Tibial nerve (tissue), 4 donors: ENCODE measurements at regions not wholly inside any gene's neighbourhood (a gene's known extent, or its start where the extent isn't known, plus 50 kb on each side); places are given as distances from the start of the nearest gene placed in this dataset.
"Not testable (repeated sequence)": the region's sequence is repeated elsewhere in the genome, so short reads cannot be mapped to it uniquely, and the experiment has no call there.

Experiments
- EP300 ChIP-seq, 2 donors: sonication (generic); formaldehyde crosslinking; IDR thresholded peaks; one replicate each; pipeline ENCODE4 v1.6.1; 2017; ENCODE audit warnings: antibody characterized with exemption in 2 of 2, mild to moderate bottlenecking in 1 of 2
- POLR2A ChIP-seq, 2 donors: fragments of 450-650 bp; IDR thresholded peaks; one replicate each; pipeline ENCODE4 v1.6.1; 2017; ENCODE audit warnings: antibody characterized with exemption in 2 of 2, mild to moderate bottlenecking in 2 of 2, moderate library complexity in 2 of 2
- TF ChIP-seq, protein P1 (sequence below), 5 experiments: fragments of 200-600 bp in 3 of 5; fragments of 450-650 bp in 2 of 5; sonication (generic) in 3 of 5; IDR thresholded peaks; one replicate each; pipeline ENCODE4 v1.5.1; 2016 to 2019; ENCODE audit warnings: antibody characterized with exemption in 5 of 5, mild to moderate bottlenecking in 3 of 5, moderate library complexity in 2 of 5

DNA sequence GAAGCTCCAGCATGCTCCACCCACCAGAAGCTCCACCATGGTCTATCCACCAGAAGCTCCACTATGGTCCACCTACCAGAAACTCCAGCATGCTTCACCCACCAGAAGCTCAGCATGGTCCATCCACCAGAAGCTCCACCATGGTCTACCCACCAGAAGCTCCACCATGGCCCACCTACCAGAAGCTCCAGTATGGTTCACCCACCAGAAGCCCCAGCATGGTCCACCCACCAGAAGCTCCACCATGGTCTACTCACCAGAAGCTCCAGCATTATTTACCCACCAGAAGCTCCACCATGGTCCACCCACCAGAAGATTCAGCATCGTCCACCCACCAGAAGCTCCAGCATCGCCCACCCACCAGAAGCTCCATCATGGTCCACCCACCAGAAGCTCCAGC, 4490.2 kb upstream of the OR11H1 start:
- TF ChIP-seq, protein P1, sequence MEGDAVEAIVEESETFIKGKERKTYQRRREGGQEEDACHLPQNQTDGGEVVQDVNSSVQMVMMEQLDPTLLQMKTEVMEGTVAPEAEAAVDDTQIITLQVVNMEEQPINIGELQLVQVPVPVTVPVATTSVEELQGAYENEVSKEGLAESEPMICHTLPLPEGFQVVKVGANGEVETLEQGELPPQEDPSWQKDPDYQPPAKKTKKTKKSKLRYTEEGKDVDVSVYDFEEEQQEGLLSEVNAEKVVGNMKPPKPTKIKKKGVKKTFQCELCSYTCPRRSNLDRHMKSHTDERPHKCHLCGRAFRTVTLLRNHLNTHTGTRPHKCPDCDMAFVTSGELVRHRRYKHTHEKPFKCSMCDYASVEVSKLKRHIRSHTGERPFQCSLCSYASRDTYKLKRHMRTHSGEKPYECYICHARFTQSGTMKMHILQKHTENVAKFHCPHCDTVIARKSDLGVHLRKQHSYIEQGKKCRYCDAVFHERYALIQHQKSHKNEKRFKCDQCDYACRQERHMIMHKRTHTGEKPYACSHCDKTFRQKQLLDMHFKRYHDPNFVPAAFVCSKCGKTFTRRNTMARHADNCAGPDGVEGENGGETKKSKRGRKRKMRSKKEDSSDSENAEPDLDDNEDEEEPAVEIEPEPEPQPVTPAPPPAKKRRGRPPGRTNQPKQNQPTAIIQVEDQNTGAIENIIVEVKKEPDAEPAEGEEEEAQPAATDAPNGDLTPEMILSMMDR (IDR thresholded peaks at IDR 0.05) = not testable (repeated sequence)
- TF ChIP-seq POLR2A, EP300 (IDR thresholded peaks at IDR 0.05): not testable (repeated sequence)
